ENCODE measurements at regions not wholly inside any gene's neighbourhood (a gene's known extent, or its start where the extent isn't known, plus 50 kb on each side); places are given as distances from the start of the nearest gene placed in this dataset.
"Not testable (repeated sequence)": the region's sequence is repeated elsewhere in the genome, so short reads cannot be mapped to it uniquely, and the experiment has no call there.

GRCh38 chr6:14518515-14519217 is 401.1 kb downstream of the CD83 start:
- Histone ChIP-seq H3K27me3 (ENCODE audit: insufficient read depth, low read length) (no peaks in the 10 kb centered on the region), H3K4me1 (ENCODE audit: insufficient read depth, low read length) (0 out of 2 replicates have a peak, but pooled peaks cover 5% of the 10 kb centered on the region), H3K4me3 (ENCODE audit: low read length) (no peak overlapping the region), H3K9ac (ENCODE audit: low read depth, low read length) (no peak overlapping the region), H3K9me3 (ENCODE audit: insufficient read depth, low read depth, low read length) (no peaks in the 10 kb centered on the region), H3K36me3 (ENCODE audit: insufficient read depth, low read length) (no peaks in the 10 kb centered on the region), H3K27ac (ENCODE audit: low read depth, low read length) (no peak overlapping the region)
- 84% methylated on average over 14 of the region's 14 CpGs for WGBS

GRCh38 chr6:14520029-14520428 is 402.5 kb downstream of the CD83 start:
- Histone ChIP-seq H3K27ac (ENCODE audit: low read depth, low read length) (no peak overlapping the region), H3K4me3 (ENCODE audit: low read length) (no peak overlapping the region), H3K27me3 (ENCODE audit: insufficient read depth, low read length) (no peaks in the 10 kb centered on the region), H3K4me1 (ENCODE audit: insufficient read depth, low read length) (no peaks in the 10 kb centered on the region), H3K36me3 (ENCODE audit: insufficient read depth, low read length) (no peaks in the 10 kb centered on the region), H3K9me3 (ENCODE audit: insufficient read depth, low read depth, low read length) (no peaks in the 10 kb centered on the region), H3K9ac (ENCODE audit: low read depth, low read length) (no peak overlapping the region)
- WGBS: 93% methylated on average over 2 of the region's 2 CpGs

DNA sequence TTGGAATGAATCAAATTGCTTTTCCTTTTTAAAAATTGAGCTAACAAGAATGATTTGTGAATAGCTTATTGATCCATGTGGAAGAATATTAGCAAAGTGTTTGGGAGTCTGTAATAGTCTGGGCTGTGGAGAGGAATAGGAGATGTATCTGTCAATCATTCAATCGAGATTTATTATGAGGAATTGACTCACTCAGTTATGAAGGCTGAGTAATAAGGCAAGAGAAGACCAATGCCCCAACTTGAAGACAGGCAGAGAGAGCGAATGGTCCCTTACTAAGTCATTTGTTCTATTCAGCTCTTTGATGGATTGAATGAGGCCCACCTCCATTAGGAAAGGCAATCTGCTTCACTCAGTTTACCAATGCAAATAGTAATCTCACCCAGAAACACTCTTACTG is 403.0 kb downstream of the CD83 start:
- Histone ChIP-seq H3K27ac (ENCODE audit: low read depth, low read length) (no peak overlapping the region), H3K9me3 (ENCODE audit: insufficient read depth, low read depth, low read length) (no peaks in the 10 kb centered on the region), H3K9ac (ENCODE audit: low read depth, low read length) (no peak overlapping the region), H3K4me1 (ENCODE audit: insufficient read depth, low read length) (no peaks in the 10 kb centered on the region), H3K4me3 (ENCODE audit: low read length) (no peak overlapping the region), H3K36me3 (ENCODE audit: insufficient read depth, low read length) (no peaks in the 10 kb centered on the region), H3K27me3 (ENCODE audit: insufficient read depth, low read length) (no peaks in the 10 kb centered on the region)
- WGBS: 93% methylated on average over 2 of the region's 2 CpGs

DNA sequence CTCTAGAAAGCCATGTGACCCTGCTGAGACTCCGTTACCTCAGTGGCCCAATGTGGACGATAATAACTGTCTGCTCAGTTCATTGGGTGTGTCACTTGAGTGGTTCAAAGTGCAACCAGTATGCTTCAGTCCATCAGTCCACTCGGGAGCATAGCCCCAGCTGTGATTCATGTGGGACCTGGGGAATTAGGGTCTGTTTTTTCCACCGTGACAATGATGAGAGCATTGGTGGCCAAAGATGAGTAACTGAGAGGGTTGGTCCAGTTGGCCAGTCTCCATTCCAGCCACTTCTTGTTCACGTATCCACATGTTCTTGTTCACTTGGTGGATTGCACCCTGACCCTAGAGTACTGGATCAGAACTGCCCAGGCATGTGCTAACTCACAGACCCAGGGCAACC is 403.6 kb downstream of the CD83 start:
- no peak overlapping the region for H3K27ac ChIP-seq (ENCODE audit: low read depth, low read length)
- no peaks in the 10 kb centered on the region for H3K36me3 ChIP-seq (ENCODE audit: insufficient read depth, low read length)
- no peak overlapping the region for H3K9ac ChIP-seq (ENCODE audit: low read depth, low read length)
- H3K9me3 ChIP-seq (ENCODE audit: insufficient read depth, low read depth, low read length): no peaks in the 10 kb centered on the region
- no peak overlapping the region for H3K4me3 ChIP-seq (ENCODE audit: low read length)
- H3K27me3 ChIP-seq (ENCODE audit: insufficient read depth, low read length): no peaks in the 10 kb centered on the region
- H3K4me1 ChIP-seq (ENCODE audit: insufficient read depth, low read length): no peaks in the 10 kb centered on the region
- 93% methylated on average over 5 of the region's 5 CpGs for WGBS

DNA sequence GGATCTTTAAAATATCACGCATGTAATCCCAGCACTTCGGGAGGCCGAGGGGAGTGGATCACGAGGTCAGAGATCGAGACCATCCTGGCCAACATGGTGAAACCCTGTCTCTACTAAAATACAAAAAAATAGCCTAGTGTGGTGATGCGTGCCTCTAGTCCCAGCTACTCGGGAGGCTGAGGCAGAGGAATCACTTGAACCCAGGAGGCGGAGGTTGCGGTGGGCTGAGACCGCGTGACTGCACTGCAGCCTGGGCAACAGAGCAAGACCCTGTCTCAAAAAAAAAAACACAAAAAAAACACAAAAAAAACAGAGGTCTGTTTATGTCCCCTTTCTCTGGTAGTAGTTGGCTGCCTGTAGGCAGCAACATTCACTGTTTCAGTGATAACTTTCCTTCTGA is 404.3 kb downstream of the CD83 start:
- H3K27me3 ChIP-seq (ENCODE audit: insufficient read depth, low read length); H3K4me3 ChIP-seq (ENCODE audit: low read length); H3K36me3 ChIP-seq (ENCODE audit: insufficient read depth, low read length); H3K4me1 ChIP-seq (ENCODE audit: insufficient read depth, low read length); H3K9me3 ChIP-seq (ENCODE audit: insufficient read depth, low read depth, low read length); H3K27ac ChIP-seq (ENCODE audit: low read depth, low read length); H3K9ac ChIP-seq (ENCODE audit: low read depth, low read length): not testable (repeated sequence)
- WGBS: 96% methylated on average over 11 of the region's 11 CpGs

GRCh38 chr6:14524319-14524718 is 406.7 kb downstream of the CD83 start:
- Histone ChIP-seq H3K27ac (ENCODE audit: low read depth, low read length) (no peak overlapping the region), H3K27me3 (ENCODE audit: insufficient read depth, low read length) (no peaks in the 10 kb centered on the region), H3K36me3 (ENCODE audit: insufficient read depth, low read length) (no peaks in the 10 kb centered on the region), H3K4me1 (ENCODE audit: insufficient read depth, low read length) (no peaks in the 10 kb centered on the region), H3K9me3 (ENCODE audit: insufficient read depth, low read depth, low read length) (peaks cover 7% of the 10 kb centered on the region; the same call in 1 of the 2 replicates), H3K4me3 (ENCODE audit: low read length) (no peak overlapping the region), H3K9ac (ENCODE audit: low read depth, low read length) (no peak overlapping the region)
- WGBS: 77% methylated on average over 3 of the region's 3 CpGs

GRCh38 chr6:14530385-14530784 is 412.8 kb downstream of the CD83 start:
- Histone ChIP-seq H3K27me3 (ENCODE audit: insufficient read depth, low read length) (no peaks in the 10 kb centered on the region), H3K36me3 (ENCODE audit: insufficient read depth, low read length) (no peaks in the 10 kb centered on the region), H3K4me3 (ENCODE audit: low read length) (no peak overlapping the region), H3K9me3 (ENCODE audit: insufficient read depth, low read depth, low read length) (peaks cover 7% of the 10 kb centered on the region; the same call in 1 of the 2 replicates), H3K4me1 (ENCODE audit: insufficient read depth, low read length) (no peaks in the 10 kb centered on the region), H3K27ac (ENCODE audit: low read depth, low read length) (no peak overlapping the region), H3K9ac (ENCODE audit: low read depth, low read length) (no peak overlapping the region)
- WGBS: 84% methylated on average over 4 of the region's 4 CpGs

GRCh38 chr6:14533446-14533845 is 415.9 kb downstream of the CD83 start:
- WGBS: 73% methylated on average over 5 of the region's 5 CpGs
- peaks cover 3% of the 10 kb centered on the region; the same call in 1 of the 2 replicates for H3K9me3 ChIP-seq (ENCODE audit: insufficient read depth, low read depth, low read length)
- H3K4me3 ChIP-seq (ENCODE audit: low read length): no peak overlapping the region
- no peaks in the 10 kb centered on the region for H3K36me3 ChIP-seq (ENCODE audit: insufficient read depth, low read length)
- H3K27me3 ChIP-seq (ENCODE audit: insufficient read depth, low read length): no peaks in the 10 kb centered on the region
- no peaks in the 10 kb centered on the region for H3K4me1 ChIP-seq (ENCODE audit: insufficient read depth, low read length)
- H3K27ac ChIP-seq (ENCODE audit: low read depth, low read length): no peak overlapping the region
- no peak overlapping the region for H3K9ac ChIP-seq (ENCODE audit: low read depth, low read length)

- Histone ChIP-seq H3K9ac (ENCODE audit: low read depth, low read length) (no peak overlapping the region), H3K9me3 (ENCODE audit: insufficient read depth, low read depth, low read length) (peaks cover 3% of the 10 kb centered on the region; the same call in 1 of the 2 replicates), H3K4me1 (ENCODE audit: insufficient read depth, low read length) (peaks cover 15% of the 10 kb centered on the region), H3K27ac (ENCODE audit: low read depth, low read length) (no peak overlapping the region), H3K27me3 (ENCODE audit: insufficient read depth, low read length) (no peaks in the 10 kb centered on the region), H3K4me3 (ENCODE audit: low read length) (no peak overlapping the region), H3K36me3 (ENCODE audit: insufficient read depth, low read length) (no peaks in the 10 kb centered on the region)
- WGBS: 95% methylated on average over 1 of the region's 1 CpG
Measured at GRCh38 chr6:14537030-14537429, 419.5 kb downstream of the CD83 start.

DNA sequence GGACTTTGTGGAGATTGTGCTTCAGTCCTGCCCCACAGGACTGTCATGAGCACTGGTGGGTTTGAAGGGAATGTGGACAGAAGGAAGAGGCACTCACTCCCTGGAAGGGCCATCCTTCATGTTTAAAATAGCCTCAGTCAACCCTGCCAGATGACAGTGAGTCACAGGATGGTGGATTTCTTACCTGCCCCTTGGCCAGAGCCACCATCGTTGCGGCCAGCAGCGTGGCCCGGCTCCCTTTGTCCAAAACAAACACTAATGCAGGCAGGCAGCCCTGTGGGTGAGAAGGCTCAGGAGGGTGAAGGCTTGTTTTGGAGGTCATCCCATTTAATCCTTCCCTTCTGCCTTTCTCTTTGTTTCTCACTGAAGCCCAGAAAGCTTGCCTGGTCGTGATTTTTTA is 422.7 kb downstream of the CD83 start:
- H3K9ac ChIP-seq (ENCODE audit: low read depth, low read length): no peak overlapping the region
- H3K9me3 ChIP-seq (ENCODE audit: insufficient read depth, low read depth, low read length): peaks cover 3% of the 10 kb centered on the region; the same call in 1 of the 2 replicates
- peaks cover 15% of the 10 kb centered on the region for H3K4me1 ChIP-seq (ENCODE audit: insufficient read depth, low read length)
- 66% methylated on average over 5 of the region's 5 CpGs for WGBS
- H3K4me3 ChIP-seq (ENCODE audit: low read length): no peak overlapping the region
- H3K27me3 ChIP-seq (ENCODE audit: insufficient read depth, low read length): no peaks in the 10 kb centered on the region
- H3K27ac ChIP-seq (ENCODE audit: low read depth, low read length): no peak overlapping the region
- no peaks in the 10 kb centered on the region for H3K36me3 ChIP-seq (ENCODE audit: insufficient read depth, low read length)

DNA sequence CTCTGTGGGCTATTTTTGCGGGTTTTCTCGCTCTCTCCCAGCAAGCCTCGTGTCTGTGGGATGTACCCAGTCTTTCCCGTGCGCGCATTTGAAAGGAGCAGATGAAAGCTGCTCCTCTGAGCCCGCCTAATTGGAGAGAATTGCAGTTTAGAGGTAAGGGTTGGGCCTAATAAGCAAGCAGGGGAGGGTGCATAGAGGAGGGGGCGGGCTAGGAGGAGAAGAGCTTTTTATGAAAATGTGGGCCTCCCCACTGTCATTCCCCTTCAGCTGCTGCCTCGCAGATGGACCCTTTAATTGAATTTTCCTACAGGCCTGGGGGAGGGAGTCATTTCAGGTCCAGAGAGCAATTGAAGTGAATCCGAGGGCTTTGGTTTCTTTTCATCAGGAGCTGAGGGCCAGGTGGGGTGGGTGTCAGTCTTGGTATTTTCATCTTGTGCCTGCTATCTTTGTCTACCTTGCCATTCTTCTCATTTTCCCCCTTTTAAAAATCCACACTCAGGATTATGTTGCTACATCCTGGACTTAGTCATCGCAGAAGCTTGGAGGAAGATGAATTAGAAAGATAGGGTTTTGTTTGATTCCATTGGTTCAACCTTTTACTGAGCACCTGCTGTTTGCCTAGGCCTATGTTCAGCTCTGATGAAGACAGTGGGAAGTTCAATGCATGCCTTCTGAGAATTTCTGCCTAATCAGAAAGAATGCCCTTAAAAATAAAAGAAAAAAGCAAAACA is 423.4 kb downstream of the CD83 start:
- Histone ChIP-seq H3K9me3 (ENCODE audit: insufficient read depth, low read depth, low read length) (peaks cover 3% of the 10 kb centered on the region; the same call in 1 of the 2 replicates), H3K27ac (ENCODE audit: low read depth, low read length) (no peak overlapping the region), H3K9ac (ENCODE audit: low read depth, low read length) (no peak overlapping the region), H3K36me3 (ENCODE audit: insufficient read depth, low read length) (no peaks in the 10 kb centered on the region), H3K27me3 (ENCODE audit: insufficient read depth, low read length) (no peaks in the 10 kb centered on the region), H3K4me3 (ENCODE audit: low read length) (no peak overlapping the region), H3K4me1 (ENCODE audit: insufficient read depth, low read length) (peaks cover 15% of the 10 kb centered on the region)
- WGBS: 32% methylated on average over 11 of the region's 11 CpGs
